Ovary (tissue), 7 donors: ENCODE measurements at regions not wholly inside any gene's neighbourhood (a gene's known extent, or its start where the extent isn't known, plus 50 kb on each side); places are given as distances from the start of the nearest gene placed in this dataset.

Source experiments
- DNase-seq, 5 donors: peaks; one replicate each; pipeline ENCODE4 v3.0.0-alpha.2; 2019 to 2020
- H3K27ac ChIP-seq, 2 donors: fragments of 200-600 bp; one replicate each; pipeline versions ENCODE4 v1.5.1 to v1.8.0; 2019 to 2022
- H3K27me3 ChIP-seq: fragments of 200-600 bp; one replicate; pipeline ENCODE4 v1.8.0; 2022
- H3K36me3 ChIP-seq: fragments of 200-600 bp; sonication (generic); one replicate; pipeline ENCODE4 v1.5.1; 2019
- H3K4me1 ChIP-seq: one replicate; pipeline ENCODE4 v1.8.1; 2013; ENCODE audit warnings: mild to moderate bottlenecking, moderate library complexity; ENCODE audit not compliant: insufficient read depth
- H3K4me3 ChIP-seq: fragments of 200-600 bp; sonication (generic); one replicate; pipeline ENCODE4 v1.5.1; 2017
- H3K9me3 ChIP-seq, 2 donors: fragments of 200-600 bp in 1 of 2; sonication (generic) in 1 of 2; one replicate each; pipeline versions ENCODE4 v1.5.1 to v1.8.1; 2013 to 2019; ENCODE audit warnings: mild to moderate bottlenecking in 1 of 2, moderate library complexity in 1 of 2
- EP300 ChIP-seq: sonication (generic); formaldehyde crosslinking; IDR thresholded peaks from one replicate; pipeline ENCODE4 v1.6.1; 2017; ENCODE audit warnings: antibody characterized with exemption
- POLR2A ChIP-seq: fragments of 450-650 bp; IDR thresholded peaks from one replicate; pipeline ENCODE4 v1.6.1; 2017; ENCODE audit warnings: antibody characterized with exemption, mild to moderate bottlenecking, moderate library complexity
- WGBS, 3 donors: extraction: QIAGEN DNeasy Blood & Tissue Kit in 1 of 3; methylation state at CpG; one replicate each; pipeline versions ENCODE4 v1.1.5 to v1.1.7; 2013 to 2017; 5-methylcytosine and 5-hydroxymethylcytosine counted together
- intact Hi-C, 4 donors: fragments of 100-400 bp; cut with DNase I; formaldehyde crosslinking; loops; one replicate each; pipeline versions ENCODE4 v1.11.0 to v1.15.1; 2022 to 2023
- TF ChIP-seq, protein P1 (sequence below), 3 donors: fragments of 450-650 bp in 2 of 3; fragments of 200-600 bp in 1 of 3; IDR thresholded peaks; one replicate each; pipeline versions ENCODE4 v1.5.1 to v1.8.0; 2016 to 2022; ENCODE audit warnings: antibody characterized with exemption in 3 of 3, mild to moderate bottlenecking in 1 of 3
- donor health status: DM: no; HTN: no; CAD: no; lungs with moderate emphysema.
- donor health status: DM: no; HTN: no; CAD: no.
- donor health status: Bipolar disorder and iron deficiency.
- donor health status: DM: no; HTN: no; CAD: no.
- donor health status: DM: yes; HTN: yes; CAD: no.

DNA sequence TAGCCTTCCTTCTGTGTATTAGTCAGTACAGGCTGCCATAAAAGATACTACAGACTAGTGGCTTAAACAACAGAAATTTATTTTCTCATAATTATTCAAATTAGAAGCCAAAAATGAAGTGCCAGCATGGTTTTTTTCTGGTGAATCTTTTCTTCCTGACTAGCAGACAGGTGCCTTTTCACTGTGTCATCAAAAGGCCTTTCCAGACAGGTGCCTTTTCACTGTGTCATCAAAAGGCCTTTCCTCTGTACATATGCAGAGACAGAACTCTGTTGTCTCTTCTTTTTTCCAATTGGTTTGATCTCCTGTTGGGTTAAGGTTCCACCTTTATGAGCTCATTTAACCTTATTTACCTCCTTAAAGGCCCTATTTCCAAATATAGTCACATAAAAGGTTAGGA is 599.9 kb downstream of the ISL1 start:
- intact Hi-C loops: no loop called here
- H3K36me3 ChIP-seq: no peaks in the 10 kb centered on the region

DNA sequence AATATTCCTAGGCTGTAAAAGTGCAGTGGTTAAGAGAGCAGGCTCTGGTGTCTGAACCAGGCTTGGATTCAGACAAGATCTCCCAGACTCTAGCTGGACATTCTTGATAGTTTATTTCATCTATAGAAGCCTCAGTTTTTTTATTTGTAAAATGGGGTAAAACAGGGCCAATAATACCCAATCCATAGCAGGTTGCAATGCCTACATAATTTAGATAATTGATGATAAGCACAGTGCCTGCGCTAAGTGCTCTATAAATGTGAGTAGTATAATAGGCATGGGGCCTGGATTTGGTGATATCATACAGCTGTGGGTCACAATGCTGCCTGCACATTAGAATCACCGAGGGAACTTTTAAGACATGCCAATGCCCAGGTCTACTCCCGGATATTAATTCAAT is 603.5 kb downstream of the ISL1 start:
- H3K36me3 ChIP-seq: no peaks in the 10 kb centered on the region
- no peaks in the 10 kb centered on the region for H3K9me3 ChIP-seq
- no peak overlapping the region for H3K4me3 ChIP-seq
- 72 to 78% (median 76%) methylated on average over 3 of the region's 3 CpGs for WGBS, 3 donors
- no peaks in the 10 kb centered on the region for H3K4me1 ChIP-seq
- DNase-seq: no peak
- H3K27ac ChIP-seq: no peak overlapping the region
- H3K27me3 ChIP-seq: no peaks in the 10 kb centered on the region
- TF ChIP-seq EP300 (no peak), POLR2A (no peak)
- TF ChIP-seq, protein P1, sequence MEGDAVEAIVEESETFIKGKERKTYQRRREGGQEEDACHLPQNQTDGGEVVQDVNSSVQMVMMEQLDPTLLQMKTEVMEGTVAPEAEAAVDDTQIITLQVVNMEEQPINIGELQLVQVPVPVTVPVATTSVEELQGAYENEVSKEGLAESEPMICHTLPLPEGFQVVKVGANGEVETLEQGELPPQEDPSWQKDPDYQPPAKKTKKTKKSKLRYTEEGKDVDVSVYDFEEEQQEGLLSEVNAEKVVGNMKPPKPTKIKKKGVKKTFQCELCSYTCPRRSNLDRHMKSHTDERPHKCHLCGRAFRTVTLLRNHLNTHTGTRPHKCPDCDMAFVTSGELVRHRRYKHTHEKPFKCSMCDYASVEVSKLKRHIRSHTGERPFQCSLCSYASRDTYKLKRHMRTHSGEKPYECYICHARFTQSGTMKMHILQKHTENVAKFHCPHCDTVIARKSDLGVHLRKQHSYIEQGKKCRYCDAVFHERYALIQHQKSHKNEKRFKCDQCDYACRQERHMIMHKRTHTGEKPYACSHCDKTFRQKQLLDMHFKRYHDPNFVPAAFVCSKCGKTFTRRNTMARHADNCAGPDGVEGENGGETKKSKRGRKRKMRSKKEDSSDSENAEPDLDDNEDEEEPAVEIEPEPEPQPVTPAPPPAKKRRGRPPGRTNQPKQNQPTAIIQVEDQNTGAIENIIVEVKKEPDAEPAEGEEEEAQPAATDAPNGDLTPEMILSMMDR (IDR thresholded peaks at IDR 0.05): no peak
- intact Hi-C loops: no loop called here

More for the DNA sequence above, 599.9 kb downstream of the ISL1 start:
- H3K27ac ChIP-seq: no peak overlapping the region
- no peaks in the 10 kb centered on the region for H3K9me3 ChIP-seq
- TF ChIP-seq, protein P1 (IDR thresholded peaks at IDR 0.05): no peak
- TF ChIP-seq EP300 (no peak), POLR2A (no peak)
- no peak overlapping the region for H3K4me3 ChIP-seq
- H3K27me3 ChIP-seq: no peaks in the 10 kb centered on the region
- DNase-seq: no peak
- no peaks in the 10 kb centered on the region for H3K4me1 ChIP-seq

DNA sequence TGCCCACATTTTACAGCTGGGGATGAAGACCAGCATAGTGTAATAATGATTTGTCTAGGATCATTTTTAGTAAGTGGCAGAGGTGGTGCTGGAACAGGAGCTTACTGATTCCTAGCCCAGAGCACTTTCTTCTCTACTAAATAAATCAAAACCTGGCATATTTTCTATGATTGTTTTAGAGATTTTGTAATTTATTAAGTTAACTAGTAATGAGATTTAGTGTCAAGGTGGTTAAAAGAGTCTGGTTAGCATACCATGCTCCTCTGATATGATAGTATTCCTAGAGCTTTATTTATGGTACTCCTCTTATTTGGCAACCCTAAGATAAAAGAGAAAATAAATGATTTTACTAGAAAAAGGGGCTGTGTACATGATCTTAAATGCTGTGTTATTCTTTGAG is 604.0 kb downstream of the ISL1 start:
- Histone ChIP-seq H3K27ac (no peak overlapping the region), H3K4me3 (no peak overlapping the region), H3K4me1 (no peaks in the 10 kb centered on the region), H3K36me3 (no peaks in the 10 kb centered on the region), H3K27me3 (no peaks in the 10 kb centered on the region), H3K9me3 (no peaks in the 10 kb centered on the region)
- no peak for DNase-seq
- TF ChIP-seq, protein P1 (IDR thresholded peaks at IDR 0.05): no peak
- no peak for TF ChIP-seq POLR2A
- no peak for TF ChIP-seq EP300
- intact Hi-C loops: no loop called here

DNA sequence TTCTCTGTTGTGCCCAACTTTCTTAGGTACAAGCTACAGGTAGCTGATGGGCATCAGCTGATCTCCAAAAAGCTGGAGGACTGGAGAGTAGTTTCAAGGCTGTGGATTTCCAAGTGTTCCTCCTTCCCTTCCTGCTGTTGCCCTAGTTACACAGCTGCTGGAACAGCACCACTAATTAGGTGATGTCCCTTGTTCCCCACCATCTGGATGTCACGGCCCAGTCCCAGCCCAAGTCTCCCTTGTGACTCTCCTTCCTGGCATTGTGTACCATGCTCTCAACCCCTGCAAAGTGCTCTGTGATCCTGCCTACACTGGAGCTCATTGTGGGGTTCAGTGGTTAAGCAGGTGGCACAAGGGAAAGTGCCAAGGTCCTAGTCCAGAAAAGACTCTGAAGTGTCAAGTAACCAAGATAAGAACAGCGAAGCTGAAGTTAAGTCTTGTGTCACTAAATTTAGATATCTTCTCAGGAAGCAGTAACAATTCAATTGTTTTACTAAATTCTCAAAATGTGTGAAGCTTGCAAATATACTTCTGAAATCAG is 604.5 kb downstream of the ISL1 start:
- TF ChIP-seq, protein P1 (IDR thresholded peaks at IDR 0.05): no peak
- TF ChIP-seq POLR2A: no peak
- no peak for TF ChIP-seq EP300
- intact Hi-C loops: no loop called here
- DNase-seq: no peak
- Histone ChIP-seq H3K36me3 (no peaks in the 10 kb centered on the region), H3K4me3 (no peak overlapping the region), H3K9me3 (no peaks in the 10 kb centered on the region), H3K27me3 (no peaks in the 10 kb centered on the region), H3K4me1 (no peaks in the 10 kb centered on the region), H3K27ac (no peak overlapping the region)
- 39 to 55% (median 46%) methylated on average over 2 of the region's 2 CpGs for WGBS, 3 donors
